H9 (cell line): ENCODE measurements at regions not wholly inside any gene's neighbourhood (a gene's known extent, or its start where the extent isn't known, plus 50 kb on each side); places are given as distances from the start of the nearest gene placed in this dataset.

Experiments
- DNase-seq: peaks from one replicate; pipeline ENCODE4 v3.0.0-alpha.2; 2017
- H2AFZ ChIP-seq: one replicate; pipeline ENCODE4 v1.6.1; 2013; ENCODE audit warnings: mild to moderate bottlenecking, low read length, control low read depth, moderate library complexity
- H2AK5ac ChIP-seq: 2 replicates; pipeline ENCODE4 v1.6.1; 2013; ENCODE audit warnings: low read length, control low read depth, mixed read lengths; ENCODE audit not compliant: insufficient read length
- H2BK120ac ChIP-seq: one replicate; pipeline ENCODE4 v1.6.1; 2013; ENCODE audit warnings: low read depth, mild to moderate bottlenecking, low read length, control low read depth, inconsistent platforms; ENCODE audit not compliant: poor library complexity, severe bottlenecking
- H2BK12ac ChIP-seq: 2 replicates; pipeline ENCODE4 v1.6.1; 2013; ENCODE audit warnings: low read length, control low read depth, mixed read lengths, low read depth; ENCODE audit not compliant: insufficient read length
- H2BK15ac ChIP-seq: 2 replicates; pipeline ENCODE4 v1.6.1; 2013; ENCODE audit warnings: low read depth, low read length, control low read depth
- H2BK20ac ChIP-seq: one replicate; pipeline ENCODE4 v1.6.1; 2013; ENCODE audit warnings: low read depth, mild to moderate bottlenecking, low read length, control low read depth, inconsistent platforms; ENCODE audit not compliant: poor library complexity, severe bottlenecking
- H2BK5ac ChIP-seq: 2 replicates; pipeline ENCODE4 v1.6.1; 2013; ENCODE audit warnings: low read length, control low read depth, mixed read lengths; ENCODE audit not compliant: insufficient read length
- H3K14ac ChIP-seq: 2 replicates; pipeline ENCODE4 v1.6.1; 2013; ENCODE audit warnings: low read length, control low read depth; ENCODE audit not compliant: insufficient read depth
- H3K18ac ChIP-seq: 2 replicates; pipeline ENCODE4 v1.6.1; 2013; ENCODE audit warnings: low read depth, mild to moderate bottlenecking, mixed read lengths, low read length, control low read depth; ENCODE audit not compliant: insufficient read length
- H3K23ac ChIP-seq: 2 replicates; pipeline ENCODE4 v1.6.1; 2013; ENCODE audit warnings: low read length, control low read depth, mixed read lengths, low read depth; ENCODE audit not compliant: insufficient read length
- H3K23me2 ChIP-seq: 2 replicates; pipeline ENCODE4 v1.6.1; 2013; ENCODE audit warnings: low read depth, mild to moderate bottlenecking, mixed read lengths, low read length, control low read depth; ENCODE audit not compliant: insufficient read length, poor library complexity, severe bottlenecking
- H3K27ac ChIP-seq: 2 replicates; pipeline ENCODE4 v1.5.1; 2013; ENCODE audit warnings: low read length, control low read depth, mixed read lengths, low read depth; ENCODE audit not compliant: insufficient read length
- H3K27me3 ChIP-seq: 2 replicates; pipeline ENCODE4 v1.6.1; 2013; ENCODE audit warnings: low read length, control low read depth, inconsistent platforms; ENCODE audit not compliant: insufficient read depth
- H3K4ac ChIP-seq: 2 replicates; pipeline ENCODE4 v1.6.1; 2013; ENCODE audit warnings: low read depth, mild to moderate bottlenecking, control low read depth, inconsistent platforms, low read length, moderate library complexity
- H3K4me1 ChIP-seq: 2 replicates; pipeline ENCODE4 v1.6.1; 2013; ENCODE audit warnings: low read length, control low read depth, inconsistent platforms; ENCODE audit not compliant: insufficient read depth
- H3K4me2 ChIP-seq: 2 replicates; pipeline ENCODE4 v1.6.1; 2013; ENCODE audit warnings: low read length, control low read depth, mixed read lengths; ENCODE audit not compliant: insufficient read length, insufficient read depth
- H3K56ac ChIP-seq: 2 replicates; pipeline ENCODE4 v1.6.1; 2013; ENCODE audit warnings: low read depth, mild to moderate bottlenecking, mixed read lengths, low read length, control low read depth; ENCODE audit not compliant: insufficient read length
- H3K79me1 ChIP-seq: 2 replicates; pipeline ENCODE4 v1.6.1; 2013; ENCODE audit warnings: low read depth, mild to moderate bottlenecking, moderate library complexity, low read length, control low read depth, inconsistent platforms; ENCODE audit not compliant: insufficient read depth, poor library complexity, severe bottlenecking
- H3K79me2 ChIP-seq: 2 replicates; pipeline ENCODE4 v1.6.1; 2013; ENCODE audit warnings: low read length, control low read depth, inconsistent platforms; ENCODE audit not compliant: insufficient read depth
- H3K9ac ChIP-seq: 2 replicates; pipeline ENCODE4 v1.6.1; 2013; ENCODE audit warnings: low read length, control low read depth, mixed read lengths; ENCODE audit not compliant: insufficient read length; ENCODE audit errors: extremely low read depth
- H3K9me3 ChIP-seq: one replicate; pipeline ENCODE4 v1.6.1; 2013; ENCODE audit warnings: low read depth, low read length, inconsistent platforms; ENCODE audit not compliant: control insufficient read depth
- H3T11ph ChIP-seq: one replicate; pipeline ENCODE4 v1.6.1; 2013; ENCODE audit warnings: mild to moderate bottlenecking, low read length, control low read depth, inconsistent platforms
- H4K20me1 ChIP-seq: one replicate; pipeline ENCODE4 v1.6.1; 2013; ENCODE audit not compliant: control insufficient read depth, insufficient read length, insufficient read depth
- H4K5ac ChIP-seq: 2 replicates; pipeline ENCODE4 v1.6.1; 2013; ENCODE audit warnings: low read depth, mild to moderate bottlenecking, mixed read lengths, low read length, control low read depth; ENCODE audit not compliant: insufficient read length
- H4K8ac ChIP-seq: replicated peaks from 2 replicates; pipeline ENCODE4 v1.6.1; 2013; ENCODE audit warnings: low read length, control low read depth, mixed read lengths, low read depth; ENCODE audit not compliant: insufficient read length
- H4K91ac ChIP-seq: 2 replicates; pipeline ENCODE4 v1.6.1; 2013; ENCODE audit warnings: low read depth, mild to moderate bottlenecking, moderate library complexity, mixed read lengths, low read length, control low read depth; ENCODE audit not compliant: insufficient read length
- H3K27ac Mint-ChIP-seq, 3 experiments: 2 replicates in 2 of 3; 3 replicates in 1 of 3; pipeline ENCODE4 v1.8.0; 2020 to 2021; ENCODE audit warnings: mixed read lengths in 3 of 3, mild to moderate bottlenecking in 1 of 3, moderate library complexity in 1 of 3
- H3K27me3 Mint-ChIP-seq: 2 replicates; pipeline ENCODE4 v1.8.0; 2021; ENCODE audit warnings: low read depth, mild to moderate bottlenecking, moderate library complexity, mixed read lengths
- H3K36me3 Mint-ChIP-seq, 3 experiments: 2 replicates in 2 of 3; 3 replicates in 1 of 3; pipeline ENCODE4 v1.8.0; 2020 to 2021; ENCODE audit warnings: low read depth in 3 of 3, mixed read lengths in 3 of 3; ENCODE audit not compliant: insufficient read depth in 1 of 3
- H3K4me1 Mint-ChIP-seq, 2 experiments: 2 replicates each; pipeline ENCODE4 v1.8.0; 2020; ENCODE audit warnings: mixed read lengths in 2 of 2
- H3K4me3 Mint-ChIP-seq, 2 experiments: 2 replicates in 1 of 2; 3 replicates in 1 of 2; pipeline ENCODE4 v1.8.0; 2020 to 2021; ENCODE audit warnings: mild to moderate bottlenecking in 2 of 2, mixed read lengths in 2 of 2, moderate library complexity in 1 of 2
- H3K9me3 Mint-ChIP-seq, 2 experiments: 2 replicates in 1 of 2; 3 replicates in 1 of 2; pipeline ENCODE4 v1.8.0; 2020; ENCODE audit warnings: mild to moderate bottlenecking in 2 of 2, mixed read lengths in 2 of 2, moderate library complexity in 1 of 2
- TF ChIP-seq, protein P1 (sequence below): fragments of 200-600 bp; sonication (generic); conservative IDR thresholded peaks from 3 replicates; pipeline ENCODE4 v1.8.0; 2021; ENCODE audit warnings: antibody characterized with exemption, mild to moderate bottlenecking

DNA sequence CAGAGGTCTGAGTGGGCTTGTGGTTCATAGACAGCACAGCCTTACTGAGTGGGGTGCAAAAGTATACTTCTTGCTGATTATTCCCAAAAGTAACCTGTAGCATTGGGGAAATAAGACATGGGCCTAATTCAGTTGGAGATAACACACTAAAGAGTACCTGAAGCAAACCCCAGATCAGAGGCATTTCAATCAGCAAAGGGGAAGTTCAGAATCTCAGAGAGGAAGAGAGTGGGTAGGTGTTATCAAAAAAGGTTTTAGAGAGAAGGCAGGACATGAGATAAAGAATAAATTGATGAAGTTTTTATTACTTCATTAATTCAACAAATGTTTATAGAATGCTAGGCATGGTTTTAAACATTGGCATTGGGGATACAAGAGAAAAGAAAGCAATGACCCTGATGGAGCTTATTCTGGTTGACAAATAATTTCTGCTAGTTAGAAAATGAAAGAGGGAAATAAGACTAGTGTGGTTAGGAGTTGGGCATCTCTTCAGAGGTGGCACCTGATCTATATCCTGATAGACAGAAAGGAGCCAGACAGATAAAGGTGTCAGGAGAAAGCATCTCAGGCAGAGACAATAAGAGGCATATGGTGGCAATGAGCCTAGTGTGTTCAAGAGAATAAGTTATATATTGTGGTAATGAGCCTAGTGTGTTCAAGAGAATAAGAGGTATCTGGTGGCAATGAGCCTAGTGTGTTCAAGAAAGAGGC, 153.8 kb upstream of the SETBP1 start:
- H3K23me2 ChIP-seq, result no peaks in the 10 kb centered on the region
- no peak overlapping the region for H2AFZ ChIP-seq
- TF ChIP-seq, protein P1, sequence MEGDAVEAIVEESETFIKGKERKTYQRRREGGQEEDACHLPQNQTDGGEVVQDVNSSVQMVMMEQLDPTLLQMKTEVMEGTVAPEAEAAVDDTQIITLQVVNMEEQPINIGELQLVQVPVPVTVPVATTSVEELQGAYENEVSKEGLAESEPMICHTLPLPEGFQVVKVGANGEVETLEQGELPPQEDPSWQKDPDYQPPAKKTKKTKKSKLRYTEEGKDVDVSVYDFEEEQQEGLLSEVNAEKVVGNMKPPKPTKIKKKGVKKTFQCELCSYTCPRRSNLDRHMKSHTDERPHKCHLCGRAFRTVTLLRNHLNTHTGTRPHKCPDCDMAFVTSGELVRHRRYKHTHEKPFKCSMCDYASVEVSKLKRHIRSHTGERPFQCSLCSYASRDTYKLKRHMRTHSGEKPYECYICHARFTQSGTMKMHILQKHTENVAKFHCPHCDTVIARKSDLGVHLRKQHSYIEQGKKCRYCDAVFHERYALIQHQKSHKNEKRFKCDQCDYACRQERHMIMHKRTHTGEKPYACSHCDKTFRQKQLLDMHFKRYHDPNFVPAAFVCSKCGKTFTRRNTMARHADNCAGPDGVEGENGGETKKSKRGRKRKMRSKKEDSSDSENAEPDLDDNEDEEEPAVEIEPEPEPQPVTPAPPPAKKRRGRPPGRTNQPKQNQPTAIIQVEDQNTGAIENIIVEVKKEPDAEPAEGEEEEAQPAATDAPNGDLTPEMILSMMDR, result no peak
- Mint-ChIP-seq H3K4me1 (peaks cover 3% of the 10 kb centered on the region in 2 experiments; a peak in 1 of 4 replicates), H3K27me3 (no peaks in the 10 kb centered on the region), H3K9me3 (no peaks in the 10 kb centered on the region), H3K36me3 (no peaks in the 10 kb centered on the region), H3K27ac (no peak overlapping the region), H3K4me3 (no peak overlapping the region)
- H4K20me1 ChIP-seq, result no peaks in the 10 kb centered on the region
- no peak overlapping the region for H3K14ac ChIP-seq
- no peak overlapping the region for H3K27ac ChIP-seq
- H2BK15ac ChIP-seq, result no peak overlapping the region
- no peak overlapping the region for H4K8ac ChIP-seq
- no peaks in the 10 kb centered on the region for H3K9me3 ChIP-seq
- no peak overlapping the region for H3K23ac ChIP-seq
- H2BK12ac ChIP-seq, result no peak overlapping the region
- no peak overlapping the region for H2AK5ac ChIP-seq
- H3K27me3 ChIP-seq, result no peaks in the 10 kb centered on the region
- no peaks in the 10 kb centered on the region for H3K79me1 ChIP-seq
- H3K4ac ChIP-seq, result no peak overlapping the region
- no peak overlapping the region for H4K5ac ChIP-seq
- no peaks in the 10 kb centered on the region for H3K79me2 ChIP-seq
- no peak overlapping the region for H3K9ac ChIP-seq
- H3K4me2 ChIP-seq, result no peak overlapping the region
- H4K91ac ChIP-seq, result no peak overlapping the region
- H2BK120ac ChIP-seq, result no peak overlapping the region
- H3K18ac ChIP-seq, result no peak overlapping the region
- no peak overlapping the region for H3T11ph ChIP-seq
- no peak overlapping the region for H2BK20ac ChIP-seq
- H2BK5ac ChIP-seq, result no peak overlapping the region
- no peak for DNase-seq
- H3K56ac ChIP-seq, result no peak overlapping the region
- H3K4me1 ChIP-seq, result no peaks in the 10 kb centered on the region
